ENCODE measurements at regions not wholly inside any gene's neighbourhood (a gene's known extent, or its start where the extent isn't known, plus 50 kb on each side); places are given as distances from the start of the nearest gene placed in this dataset.

- DNase-seq (ENCODE audit: low read depth in 2 of 2) = no peak
Measured at GRCh38 chr1:239731082-239731748, 344.8 kb downstream of the CHRM3 start.

GRCh38 chr1:239732770-239733169, 346.4 kb downstream of the CHRM3 start:
- no peak for DNase-seq (ENCODE audit: low read depth in 2 of 2)

DNA sequence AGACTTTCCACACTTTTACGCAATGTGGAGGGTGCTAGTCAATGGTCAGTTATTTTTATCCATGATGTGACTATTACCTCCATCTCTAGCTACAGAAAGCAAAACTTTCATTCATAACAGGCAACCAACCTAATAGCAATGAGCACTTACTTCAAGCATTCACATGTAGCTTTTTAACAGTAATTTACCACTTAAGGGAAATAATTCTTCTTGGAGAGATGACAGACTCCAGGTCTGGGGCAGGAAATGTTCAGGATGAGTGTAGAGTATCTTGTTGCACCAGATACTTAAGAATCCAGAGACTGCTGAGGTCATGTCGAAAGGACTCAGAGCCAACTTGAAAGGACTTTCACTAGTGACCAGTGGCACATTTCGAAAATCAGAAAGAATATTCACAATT, 347.6 kb downstream of the CHRM3 start:
- DNase-seq (ENCODE audit: low read depth in 2 of 2) = no peak

GRCh38 chr1:239735111-239735510, 348.7 kb downstream of the CHRM3 start:
- DNase-seq (ENCODE audit: low read depth in 2 of 2) = no peak

DNA sequence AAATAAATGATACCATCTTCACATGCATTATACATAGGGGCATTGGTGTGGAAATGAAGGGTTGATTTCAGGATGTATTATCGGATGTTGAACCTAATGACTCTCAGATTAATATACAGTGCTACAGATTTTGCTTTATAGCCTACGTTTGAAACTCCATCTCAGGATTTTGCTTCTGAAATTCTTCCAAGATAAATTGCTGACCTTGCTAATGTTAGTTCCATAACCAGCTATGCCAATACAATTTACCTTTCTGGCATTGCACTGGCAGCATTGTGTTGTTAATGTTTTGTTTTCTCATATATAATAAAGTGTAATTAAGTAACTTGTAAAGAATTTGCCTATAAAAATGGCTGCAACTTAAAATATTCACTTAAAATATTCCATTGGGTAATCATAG, 350.1 kb downstream of the CHRM3 start:
- DNase-seq (ENCODE audit: low read depth in 2 of 2) = no peak

- DNase-seq (ENCODE audit: low read depth in 2 of 2) = no peak
Measured at GRCh38 chr1:239739375-239739774, 352.3 kb upstream of the FMN2 start.

GRCh38 chr1:239739919-239740318, 351.8 kb upstream of the FMN2 start:
- DNase-seq (ENCODE audit: low read depth in 2 of 2) = no peak

GRCh38 chr1:239742416-239743109, 349.1 kb upstream of the FMN2 start:
- DNase-seq (ENCODE audit: low read depth in 2 of 2) = no peak

DNA sequence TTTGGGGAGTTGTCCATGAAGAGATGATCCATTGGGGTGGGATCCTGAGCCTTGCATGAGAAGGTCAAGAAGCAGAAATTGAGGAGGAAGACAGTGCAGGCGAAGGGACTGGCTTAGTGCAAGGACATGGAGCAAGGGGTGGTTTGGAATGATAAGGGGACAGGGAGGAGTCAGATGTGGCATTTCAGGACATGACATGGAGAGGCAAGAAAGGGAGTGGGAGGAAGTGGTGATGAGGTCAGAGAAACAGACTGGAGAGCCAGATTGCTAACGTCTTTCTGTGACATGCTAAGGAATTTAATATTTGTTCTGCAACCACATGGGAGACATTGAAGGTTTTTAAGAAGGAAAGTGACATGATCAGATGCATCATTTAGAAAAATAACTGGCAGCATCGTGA, 346.8 kb upstream of the FMN2 start:
- no peak for DNase-seq (ENCODE audit: low read depth in 2 of 2)

- DNase-seq (ENCODE audit: low read depth in 2 of 2) = no peak
Measured at GRCh38 chr1:239755107-239755912, 336.4 kb upstream of the FMN2 start.

GRCh38 chr1:239757716-239758115, 334.0 kb upstream of the FMN2 start:
- DNase-seq (ENCODE audit: low read depth in 2 of 2) = no peak

GRCh38 chr1:239758756-239759155, 332.9 kb upstream of the FMN2 start:
- no peak for DNase-seq (ENCODE audit: low read depth in 2 of 2)

GRCh38 chr1:239761509-239761908, 330.2 kb upstream of the FMN2 start:
- no peak for DNase-seq (ENCODE audit: low read depth in 2 of 2)

GRCh38 chr1:239763850-239764249, 327.8 kb upstream of the FMN2 start:
- DNase-seq (ENCODE audit: low read depth in 2 of 2) = no peak

DNA sequence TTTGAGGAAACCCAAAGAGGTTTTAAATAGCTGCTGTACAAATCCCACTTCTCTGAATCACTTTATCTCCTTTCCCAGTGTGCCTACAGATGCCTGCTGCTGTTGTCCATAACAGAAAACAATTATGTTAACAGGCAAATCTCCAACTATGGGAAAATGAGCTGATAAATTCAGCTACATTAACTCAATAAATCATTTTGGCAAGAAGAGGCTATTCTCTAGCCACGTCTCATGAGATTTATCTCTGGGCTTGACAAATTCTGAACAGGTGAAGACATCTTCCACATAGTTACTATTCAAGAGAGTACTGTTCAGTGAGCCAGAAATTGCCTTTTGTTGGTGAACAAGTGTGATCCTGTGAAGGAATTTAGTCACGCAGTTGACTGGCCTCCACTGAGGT, 327.1 kb upstream of the FMN2 start:
- DNase-seq (ENCODE audit: low read depth in 2 of 2) = no peak

DNA sequence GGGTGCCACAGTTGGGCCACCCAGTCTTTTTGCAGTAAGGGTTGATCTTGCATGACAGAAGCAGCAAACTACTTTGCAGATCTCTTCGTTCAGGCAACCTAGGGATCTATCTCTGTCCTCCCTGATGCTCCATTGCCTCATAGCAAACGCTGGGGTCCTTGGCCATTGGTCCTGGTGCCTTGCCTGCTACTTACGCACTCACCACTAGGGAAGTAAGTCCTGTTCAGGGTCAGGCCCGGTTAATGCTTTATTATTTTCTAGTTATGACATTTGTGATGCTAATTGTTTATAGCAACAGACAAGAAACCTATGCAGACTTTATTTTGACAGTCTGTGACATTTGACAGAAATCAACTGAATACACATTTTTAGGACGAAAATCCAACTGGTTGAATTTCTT, 326.5 kb upstream of the FMN2 start:
- DNase-seq (ENCODE audit: low read depth in 2 of 2) = no peak

- DNase-seq (ENCODE audit: low read depth in 2 of 2) = no peak
Measured at GRCh38 chr1:239771550-239771949, 320.1 kb upstream of the FMN2 start.

DNA sequence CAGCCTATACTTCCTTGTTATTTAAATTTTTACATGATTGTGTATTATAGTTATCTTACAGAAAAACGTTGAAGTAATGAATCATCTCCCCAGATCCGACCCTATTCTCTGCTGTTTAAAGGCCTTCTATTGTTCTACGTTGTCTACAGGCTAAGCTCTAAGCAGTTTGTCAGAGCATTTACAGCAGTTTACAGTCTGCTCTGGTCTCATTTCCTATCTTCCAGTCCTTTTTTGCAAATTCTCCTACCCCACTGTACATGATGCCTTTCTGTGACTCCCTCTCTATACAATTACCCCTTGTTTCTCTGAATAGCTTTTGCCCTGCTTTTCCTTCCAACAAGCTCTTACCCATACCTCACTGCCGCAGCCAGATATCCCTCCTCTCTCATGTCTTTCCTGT, 319.2 kb upstream of the FMN2 start:
- no peak for DNase-seq (ENCODE audit: low read depth in 2 of 2)

- no peak for DNase-seq (ENCODE audit: low read depth in 2 of 2)
Measured at GRCh38 chr1:239775466-239775865, 316.2 kb upstream of the FMN2 start.

- DNase-seq (ENCODE audit: low read depth in 2 of 2) = no peak
Measured at GRCh38 chr1:239778208-239778813, 313.4 kb upstream of the FMN2 start.

DNA sequence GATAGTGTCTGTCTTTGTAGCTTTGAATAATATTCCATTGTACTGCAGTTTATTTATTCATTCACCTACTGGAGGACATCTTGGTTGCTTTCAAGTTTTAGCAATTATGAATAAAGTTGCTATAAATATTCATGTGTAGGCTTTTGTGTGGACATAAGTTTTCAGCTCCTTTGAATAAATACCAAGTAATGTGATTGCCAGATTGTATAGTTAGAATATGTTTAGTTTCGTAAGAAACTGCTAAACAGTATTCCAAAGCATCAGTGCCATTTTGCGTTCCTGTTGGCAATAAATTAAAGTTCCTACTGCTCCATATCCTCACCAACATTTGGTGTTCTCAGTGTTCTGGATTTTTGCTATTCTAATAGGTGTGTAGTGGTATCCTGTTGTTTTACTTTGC, 311.7 kb upstream of the FMN2 start:
- DNase-seq (ENCODE audit: low read depth in 2 of 2) = no peak

DNA sequence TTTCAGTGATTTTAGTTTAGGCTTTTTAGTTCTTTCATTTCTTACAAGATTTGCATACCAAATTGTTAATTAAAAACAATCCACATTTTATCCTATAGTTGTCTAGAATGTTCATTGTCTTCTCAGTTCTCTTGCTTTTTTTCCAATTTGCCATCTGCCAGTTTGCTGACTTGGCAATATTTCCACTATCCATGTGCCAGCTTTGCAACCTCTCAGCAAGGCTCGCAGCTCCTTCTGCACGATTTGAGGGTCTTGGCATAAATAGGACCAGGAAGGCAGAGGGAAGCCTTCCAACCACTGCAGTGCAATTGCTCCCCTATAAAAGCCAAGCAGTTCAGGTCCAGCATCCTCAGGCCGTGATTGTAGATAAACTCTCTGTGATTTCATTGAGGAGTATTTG, 306.8 kb upstream of the FMN2 start:
- DNase-seq (ENCODE audit: low read depth in 2 of 2) = no peak

DNA sequence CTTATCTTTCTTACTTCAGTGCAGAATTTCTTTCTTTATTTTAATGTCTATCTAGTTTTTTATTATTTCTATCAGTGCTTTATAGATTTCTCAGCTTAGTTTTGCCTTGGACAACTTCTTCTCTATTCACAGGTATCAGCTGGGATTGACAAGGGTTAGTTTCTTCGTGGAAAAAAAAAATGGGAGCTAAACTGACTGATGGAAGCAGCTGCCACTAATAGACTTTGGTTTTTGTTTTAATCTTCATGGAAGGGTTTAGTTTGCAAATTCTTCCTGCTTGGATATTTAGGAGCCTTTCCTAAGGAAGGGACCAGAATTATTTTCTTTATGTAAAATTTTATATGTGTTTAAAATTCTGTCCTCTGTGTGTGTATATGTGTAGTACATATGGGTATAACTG, 306.1 kb upstream of the FMN2 start:
- no peak for DNase-seq (ENCODE audit: low read depth in 2 of 2)
